A549 (cell line): ENCODE measurements at regions not wholly inside any gene's neighbourhood (a gene's known extent, or its start where the extent isn't known, plus 50 kb on each side); places are given as distances from the start of the nearest gene placed in this dataset.
A peak's percentile ranks its signal among the peaks of the same experiment; 100 is the strongest.

Experiments
- CBX2 ChIP-seq: fragments of 200-600 bp; sonication (generic); IDR thresholded peaks from 2 replicates; pipeline ENCODE4 v1.6.1; 2016; ENCODE audit warnings: low read depth, mild to moderate bottlenecking, borderline replicate concordance
- CEBPB ChIP-seq, 2 experiments: fragments of >200 bp in 1 of 2; sonication (Bioruptor Twin) in 1 of 2; formaldehyde crosslinking in 1 of 2; IDR thresholded peaks; 2 replicates each; pipeline ENCODE4 v1.6.1; 2012 to 2016
- ESRRA ChIP-seq: fragments of 150-350 bp; IDR thresholded peaks from 2 replicates; pipeline ENCODE4 v1.6.1; 2014; ENCODE audit warnings: mild to moderate bottlenecking, low read length, borderline replicate concordance
- HEYL ChIP-seq: fragments of 250-450 bp; sonication (Bioruptor Pico); IDR thresholded peaks from 2 replicates; pipeline ENCODE4 v1.8.0; 2021; ENCODE audit warnings: mild to moderate bottlenecking, moderate library complexity
- JUN ChIP-seq, 2 experiments: fragments of >200 bp; sonication (Bioruptor Twin); formaldehyde crosslinking; IDR thresholded peaks; 2 replicates in 1 of 2; 3 replicates in 1 of 2; pipeline ENCODE4 v1.6.1; 2016 to 2017
- MYC ChIP-seq: IDR thresholded peaks from 2 replicates; pipeline ENCODE4 v1.6.1; 2012; ENCODE audit warnings: mild to moderate bottlenecking, inconsistent platforms, low read length, improper control_type of control experiment, borderline replicate concordance
- POLR2A ChIP-seq: IDR thresholded peaks from 2 replicates; pipeline ENCODE4 v1.6.1; 2012; ENCODE audit warnings: mild to moderate bottlenecking, low read length
- RARB ChIP-seq: fragments of 250-450 bp; sonication (Bioruptor Pico); IDR thresholded peaks from 2 replicates; pipeline ENCODE4 v1.8.0; 2021; ENCODE audit warnings: mild to moderate bottlenecking, moderate library complexity
- RCOR1 ChIP-seq: fragments of 150-350 bp; IDR thresholded peaks from 2 replicates; pipeline ENCODE4 v1.6.1; 2014; ENCODE audit warnings: antibody characterized with exemption, low read length, low read depth
- USF2 ChIP-seq: fragments of 450-650 bp; IDR thresholded peaks from 2 replicates; pipeline ENCODE4 v1.6.1; 2014; ENCODE audit warnings: antibody characterized with exemption
- ZFP36 ChIP-seq: fragments of 450-650 bp; IDR thresholded peaks from 2 replicates; pipeline ENCODE4 v1.6.1; 2014; ENCODE audit warnings: borderline replicate concordance; ENCODE audit not compliant: partially characterized antibody
- TF ChIP-seq, protein P1 (sequence below): fragments of >200 bp; sonication (Bioruptor Twin); formaldehyde crosslinking; IDR thresholded peaks from 3 replicates; pipeline ENCODE4 v1.5.1; 2016
- TF ChIP-seq, protein P2 (sequence below): IDR thresholded peaks from 2 replicates; pipeline ENCODE4 v1.6.1; 2012
- TF ChIP-seq, protein P3 (sequence below): fragments of 200-600 bp; sonication (generic); IDR thresholded peaks from 2 replicates; pipeline ENCODE4 v1.6.1; 2016; ENCODE audit warnings: antibody characterized with exemption, mild to moderate bottlenecking, moderate library complexity

DNA sequence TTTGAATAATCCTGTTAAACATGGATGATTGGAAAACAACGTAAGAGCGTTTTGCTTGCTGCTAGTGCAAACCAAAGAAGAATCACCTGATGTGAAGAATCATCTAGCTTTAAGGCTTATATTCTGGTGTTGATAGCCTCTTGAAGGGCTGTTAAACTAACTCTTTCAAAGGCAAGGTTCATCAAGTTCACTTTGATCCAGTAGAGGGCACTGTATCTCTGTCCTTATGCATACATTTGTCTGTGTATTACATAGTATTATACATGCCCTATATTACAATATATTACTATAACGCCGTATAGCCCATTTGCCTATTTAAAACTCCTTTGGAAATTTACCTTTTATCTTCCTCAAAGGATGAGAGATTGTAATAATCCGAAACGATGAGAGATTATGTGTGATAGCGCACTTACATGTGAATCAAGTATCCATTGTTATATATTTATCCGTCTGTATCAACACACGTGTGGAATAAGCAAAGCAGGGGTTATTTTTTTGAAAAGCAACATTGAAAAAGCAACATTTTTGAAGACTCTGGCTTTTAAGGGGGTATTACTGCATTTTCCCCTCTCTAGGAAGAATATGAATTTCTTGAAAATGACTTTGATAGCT is 50.8 kb upstream of the NRN1 start:
- TF ChIP-seq, protein P1, sequence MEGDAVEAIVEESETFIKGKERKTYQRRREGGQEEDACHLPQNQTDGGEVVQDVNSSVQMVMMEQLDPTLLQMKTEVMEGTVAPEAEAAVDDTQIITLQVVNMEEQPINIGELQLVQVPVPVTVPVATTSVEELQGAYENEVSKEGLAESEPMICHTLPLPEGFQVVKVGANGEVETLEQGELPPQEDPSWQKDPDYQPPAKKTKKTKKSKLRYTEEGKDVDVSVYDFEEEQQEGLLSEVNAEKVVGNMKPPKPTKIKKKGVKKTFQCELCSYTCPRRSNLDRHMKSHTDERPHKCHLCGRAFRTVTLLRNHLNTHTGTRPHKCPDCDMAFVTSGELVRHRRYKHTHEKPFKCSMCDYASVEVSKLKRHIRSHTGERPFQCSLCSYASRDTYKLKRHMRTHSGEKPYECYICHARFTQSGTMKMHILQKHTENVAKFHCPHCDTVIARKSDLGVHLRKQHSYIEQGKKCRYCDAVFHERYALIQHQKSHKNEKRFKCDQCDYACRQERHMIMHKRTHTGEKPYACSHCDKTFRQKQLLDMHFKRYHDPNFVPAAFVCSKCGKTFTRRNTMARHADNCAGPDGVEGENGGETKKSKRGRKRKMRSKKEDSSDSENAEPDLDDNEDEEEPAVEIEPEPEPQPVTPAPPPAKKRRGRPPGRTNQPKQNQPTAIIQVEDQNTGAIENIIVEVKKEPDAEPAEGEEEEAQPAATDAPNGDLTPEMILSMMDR, result peak; percentile 57
- TF ChIP-seq ZFP36 (no peak), CEBPB (IDR thresholded peaks at IDR 0.05) (no peak), RARB (CRISPR knock-in tag) (no peak), POLR2A (no peak), RCOR1 (no peak), CBX2 (no peak), HEYL (CRISPR knock-in tag) (no peak), MYC (no peak), ESRRA (no peak), JUN (IDR thresholded peaks at IDR 0.05) (no peak), USF2 (no peak)
- TF ChIP-seq, protein P2, sequence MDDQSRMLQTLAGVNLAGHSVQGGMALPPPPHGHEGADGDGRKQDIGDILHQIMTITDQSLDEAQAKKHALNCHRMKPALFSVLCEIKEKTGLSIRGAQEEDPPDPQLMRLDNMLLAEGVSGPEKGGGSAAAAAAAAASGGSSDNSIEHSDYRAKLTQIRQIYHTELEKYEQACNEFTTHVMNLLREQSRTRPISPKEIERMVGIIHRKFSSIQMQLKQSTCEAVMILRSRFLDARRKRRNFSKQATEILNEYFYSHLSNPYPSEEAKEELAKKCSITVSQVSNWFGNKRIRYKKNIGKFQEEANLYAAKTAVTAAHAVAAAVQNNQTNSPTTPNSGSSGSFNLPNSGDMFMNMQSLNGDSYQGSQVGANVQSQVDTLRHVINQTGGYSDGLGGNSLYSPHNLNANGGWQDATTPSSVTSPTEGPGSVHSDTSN, result no peak
- TF ChIP-seq, protein P3, sequence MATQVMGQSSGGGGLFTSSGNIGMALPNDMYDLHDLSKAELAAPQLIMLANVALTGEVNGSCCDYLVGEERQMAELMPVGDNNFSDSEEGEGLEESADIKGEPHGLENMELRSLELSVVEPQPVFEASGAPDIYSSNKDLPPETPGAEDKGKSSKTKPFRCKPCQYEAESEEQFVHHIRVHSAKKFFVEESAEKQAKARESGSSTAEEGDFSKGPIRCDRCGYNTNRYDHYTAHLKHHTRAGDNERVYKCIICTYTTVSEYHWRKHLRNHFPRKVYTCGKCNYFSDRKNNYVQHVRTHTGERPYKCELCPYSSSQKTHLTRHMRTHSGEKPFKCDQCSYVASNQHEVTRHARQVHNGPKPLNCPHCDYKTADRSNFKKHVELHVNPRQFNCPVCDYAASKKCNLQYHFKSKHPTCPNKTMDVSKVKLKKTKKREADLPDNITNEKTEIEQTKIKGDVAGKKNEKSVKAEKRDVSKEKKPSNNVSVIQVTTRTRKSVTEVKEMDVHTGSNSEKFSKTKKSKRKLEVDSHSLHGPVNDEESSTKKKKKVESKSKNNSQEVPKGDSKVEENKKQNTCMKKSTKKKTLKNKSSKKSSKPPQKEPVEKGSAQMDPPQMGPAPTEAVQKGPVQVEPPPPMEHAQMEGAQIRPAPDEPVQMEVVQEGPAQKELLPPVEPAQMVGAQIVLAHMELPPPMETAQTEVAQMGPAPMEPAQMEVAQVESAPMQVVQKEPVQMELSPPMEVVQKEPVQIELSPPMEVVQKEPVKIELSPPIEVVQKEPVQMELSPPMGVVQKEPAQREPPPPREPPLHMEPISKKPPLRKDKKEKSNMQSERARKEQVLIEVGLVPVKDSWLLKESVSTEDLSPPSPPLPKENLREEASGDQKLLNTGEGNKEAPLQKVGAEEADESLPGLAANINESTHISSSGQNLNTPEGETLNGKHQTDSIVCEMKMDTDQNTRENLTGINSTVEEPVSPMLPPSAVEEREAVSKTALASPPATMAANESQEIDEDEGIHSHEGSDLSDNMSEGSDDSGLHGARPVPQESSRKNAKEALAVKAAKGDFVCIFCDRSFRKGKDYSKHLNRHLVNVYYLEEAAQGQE, result no peak
